SK-N-SH (cell line): ENCODE measurements at regions not wholly inside any gene's neighbourhood (a gene's known extent, or its start where the extent isn't known, plus 50 kb on each side); places are given as distances from the start of the nearest gene placed in this dataset.

ENCODE experiments used
- CTCF ChIA-PET: fragments of 300-600, 350-600 bp; formaldehyde crosslinking; extraction: SDS; loops from one replicate; lab custom pipeline; 2021; lab: Yijun Ruan, JAX
- POLR2A ChIA-PET: fragments of 350-600 bp; sonication (Branson Sonifier 250); formaldehyde crosslinking; extraction: SDS; loops from one replicate; lab custom pipeline; 2020; ENCODE audit warnings: antibody characterized with exemption, inconsistent platforms; lab: Yijun Ruan, JAX
- DNase-seq: peaks from one replicate; pipeline ENCODE4 v3.0.0; 2012
- H2AFZ ChIP-seq: fragments of 200-600 bp; sonication (generic); 2 replicates; pipeline ENCODE4 v1.8.1; 2016; ENCODE audit warnings: antibody characterized with exemption, mild to moderate bottlenecking, low read depth
- H3F3A ChIP-seq: fragments of 200-600 bp; sonication (generic); replicated peaks from 2 replicates; pipeline ENCODE3; 2016; ENCODE audit warnings: antibody characterized with exemption, mild to moderate bottlenecking; ENCODE audit not compliant: insufficient read depth
- H3K27ac ChIP-seq, 2 experiments: fragments of 200-500 bp in 1 of 2; fragments of 200-600 bp in 1 of 2; sonication (Bioruptor generic) in 1 of 2; sonication (generic), shearing (Covaris generic) in 1 of 2; 2 replicates each; pipeline versions ENCODE4 v1.5.1 to v1.6.1; 2014 to 2016; ENCODE audit warnings: low read depth in 2 of 2, inconsistent platforms in 1 of 2, low read length in 1 of 2, mild to moderate bottlenecking in 1 of 2, mixed read lengths in 1 of 2
- H3K27me3 ChIP-seq: fragments of 200-600 bp; sonication (generic), shearing (Covaris generic); 2 replicates; pipeline ENCODE4 v1.6.1; 2016; ENCODE audit warnings: mixed run types; ENCODE audit not compliant: insufficient read depth
- H3K36me3 ChIP-seq, 2 experiments: fragments of 200-500 bp in 1 of 2; fragments of 200-600 bp in 1 of 2; sonication (Bioruptor generic) in 1 of 2; sonication (generic) in 1 of 2; replicated peaks in 1 of 2; 2 replicates each; pipeline versions ENCODE3 to v1.5.1; 2014 to 2016; ENCODE audit warnings: low read length in 1 of 2, mild to moderate bottlenecking in 1 of 2; ENCODE audit not compliant: insufficient read depth in 2 of 2, control insufficient read depth in 1 of 2
- H3K4me1 ChIP-seq, 2 experiments: fragments of 200-500 bp in 1 of 2; fragments of 200-600 bp in 1 of 2; sonication (Bioruptor generic) in 1 of 2; sonication (generic), shearing (Covaris generic) in 1 of 2; 2 replicates each; pipeline versions ENCODE4 v1.5.1 to v1.6.1; 2014 to 2016; ENCODE audit warnings: low read depth in 1 of 2, low read length in 1 of 2, mixed run types in 1 of 2; ENCODE audit not compliant: insufficient read depth in 2 of 2, control insufficient read depth in 1 of 2
- H3K4me2 ChIP-seq: fragments of 200-600 bp; sonication (generic), shearing (Covaris generic); 2 replicates; pipeline ENCODE4 v1.6.1; 2017; ENCODE audit warnings: mixed run types
- H3K4me3 ChIP-seq, 2 experiments: fragments of 200-500 bp in 1 of 2; fragments of 200-600 bp in 1 of 2; sonication (Bioruptor generic) in 1 of 2; sonication (generic), shearing (Covaris generic) in 1 of 2; 2 replicates each; pipeline versions ENCODE4 v1.5.1 to v1.8.1; 2014 to 2016; ENCODE audit warnings: low read depth in 2 of 2, inconsistent platforms in 1 of 2, low read length in 1 of 2, mild to moderate bottlenecking in 1 of 2, mixed read lengths in 1 of 2, moderate library complexity in 1 of 2
- H3K79me2 ChIP-seq: fragments of 200-600 bp; sonication (generic); 2 replicates; pipeline ENCODE4 v1.8.1; 2017; ENCODE audit warnings: mild to moderate bottlenecking; ENCODE audit not compliant: insufficient read depth
- H3K9ac ChIP-seq: fragments of 200-600 bp; sonication (generic); 2 replicates; pipeline ENCODE4 v1.6.1; 2017; ENCODE audit warnings: mixed run types
- H3K9me2 ChIP-seq: fragments of 200-600 bp; sonication (generic); 2 replicates; pipeline ENCODE4 v1.6.1; 2017; ENCODE audit warnings: mixed run types
- H3K9me3 ChIP-seq: fragments of 200-600 bp; sonication (generic); 2 replicates; pipeline ENCODE4 v1.6.1; 2017; ENCODE audit warnings: mixed run types, mild to moderate bottlenecking, moderate library complexity
- H4K20me1 ChIP-seq: fragments of 200-600 bp; sonication (generic); 2 replicates; pipeline ENCODE4 v1.6.1; 2017; ENCODE audit warnings: mild to moderate bottlenecking, mixed run types; ENCODE audit not compliant: insufficient read depth
- CHD2 ChIP-seq: fragments of 150-350 bp; IDR thresholded peaks from 2 replicates; pipeline ENCODE4 v1.6.1; 2018; ENCODE audit warnings: low read length; ENCODE audit not compliant: partially characterized antibody
- EZH2phosphoT487 ChIP-seq: fragments of 200-600 bp; sonication (generic); IDR thresholded peaks from 2 replicates; pipeline ENCODE4 v1.6.1; 2017; ENCODE audit warnings: low read depth, mixed run types, mild to moderate bottlenecking, antibody characterized with exemption, moderate library complexity, borderline replicate concordance
- FOXJ3 ChIP-seq: sonication (generic); formaldehyde crosslinking; IDR thresholded peaks from 2 replicates; pipeline ENCODE4 v1.5.1; 2020; ENCODE audit warnings: mild to moderate bottlenecking, missing genetic modification reagents
- GATA2 ChIP-seq: sonication (generic); formaldehyde crosslinking; IDR thresholded peaks from 2 replicates; pipeline ENCODE4 v1.5.0; 2020; ENCODE audit warnings: mild to moderate bottlenecking, missing genetic modification reagents
- PBX3 ChIP-seq: IDR thresholded peaks from 2 replicates; pipeline ENCODE4; 2012
- RXRA ChIP-seq: IDR thresholded peaks from 2 replicates; pipeline ENCODE4 v1.4.0; 2012; ENCODE audit warnings: low read depth, mild to moderate bottlenecking, borderline replicate concordance
- SIN3A ChIP-seq: IDR thresholded peaks from 2 replicates; pipeline ENCODE4 v1.6.1; 2012; ENCODE audit warnings: low read depth, mild to moderate bottlenecking, low read length, moderate library complexity, borderline replicate concordance
- TEAD4 ChIP-seq: IDR thresholded peaks from 2 replicates; pipeline ENCODE4 v1.4.0; 2012; ENCODE audit warnings: mild to moderate bottlenecking, borderline replicate concordance; ENCODE audit not compliant: insufficient read depth
- USF2 ChIP-seq: fragments of 150-350 bp; IDR thresholded peaks from 2 replicates; pipeline ENCODE4 v1.6.1; 2017; ENCODE audit warnings: antibody characterized with exemption, low read length, low read depth, borderline replicate concordance
- WGBS: methylation state at CpG from one replicate; pipeline ENCODE4 v1.1.6; 2017; ENCODE audit warnings: low lambda C conversion rate; 5-methylcytosine and 5-hydroxymethylcytosine counted together
- TF ChIP-seq, protein P1 (sequence below): fragments of 150-350 bp; IDR thresholded peaks from 2 replicates; pipeline ENCODE4 v1.6.1; 2016; ENCODE audit warnings: mild to moderate bottlenecking, low read depth, low read length

GRCh38 chr10:28947171-28947570 is 269.9 kb downstream of the BAMBI start:
- Histone ChIP-seq H3F3A (peaks cover 11% of the 10 kb centered on the region), H3K9me2 (no peaks in the 10 kb centered on the region), H3K4me1 (peaks cover 0 to 8% of the 10 kb centered on the region in 2 experiments; a peak in 1 of 4 replicates), H3K27me3 (no peaks in the 10 kb centered on the region), H3K4me2 (0 out of 2 replicates have a peak overlapping the region, but pooled peaks have one; percentile 2), H3K9me3 (peaks cover 10% of the 10 kb centered on the region), H2AFZ (no peak overlapping the region), H4K20me1 (no peaks in the 10 kb centered on the region), H3K36me3 (no peaks in the 10 kb centered on the region), H3K9ac (no peak overlapping the region), H3K27ac (peak overlapping the region in 1 of 2 experiments; percentile 59; a peak in 1 of 4 replicates), H3K4me3 (no peak overlapping the region), H3K79me2 (no peaks in the 10 kb centered on the region)
- no peak for DNase-seq
- ChIA-PET CTCF (no interaction called here), POLR2A (no interaction called here)
- TF ChIP-seq FOXJ3 (CRISPR knock-in tag) (no peak), TEAD4 (no peak), SIN3A (no peak), CHD2 (no peak), EZH2phosphoT487 (no peak), GATA2 (CRISPR knock-in tag) (no peak), PBX3 (no peak), USF2 (no peak)
- 80% methylated on average over 6 of the region's 6 CpGs for WGBS

DNA sequence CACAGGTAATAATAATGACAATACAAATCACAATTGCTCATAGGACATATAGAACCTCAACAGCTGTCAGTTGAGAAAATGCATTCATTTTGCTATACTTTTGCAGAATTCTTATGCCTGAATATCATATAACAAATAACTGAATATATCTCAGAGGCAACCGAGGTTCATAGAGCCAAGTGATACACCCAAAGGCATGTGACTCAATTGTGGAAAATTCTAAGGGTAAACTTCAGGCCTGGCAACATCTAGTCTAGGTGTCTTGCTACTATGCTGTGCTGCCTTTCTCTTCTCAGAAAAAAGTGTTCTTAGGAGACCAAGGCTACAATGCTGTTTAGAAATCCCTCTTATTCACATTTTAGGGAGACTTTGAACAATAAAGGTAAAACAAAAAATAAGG is 270.7 kb downstream of the BAMBI start:
- TF ChIP-seq, protein P1, sequence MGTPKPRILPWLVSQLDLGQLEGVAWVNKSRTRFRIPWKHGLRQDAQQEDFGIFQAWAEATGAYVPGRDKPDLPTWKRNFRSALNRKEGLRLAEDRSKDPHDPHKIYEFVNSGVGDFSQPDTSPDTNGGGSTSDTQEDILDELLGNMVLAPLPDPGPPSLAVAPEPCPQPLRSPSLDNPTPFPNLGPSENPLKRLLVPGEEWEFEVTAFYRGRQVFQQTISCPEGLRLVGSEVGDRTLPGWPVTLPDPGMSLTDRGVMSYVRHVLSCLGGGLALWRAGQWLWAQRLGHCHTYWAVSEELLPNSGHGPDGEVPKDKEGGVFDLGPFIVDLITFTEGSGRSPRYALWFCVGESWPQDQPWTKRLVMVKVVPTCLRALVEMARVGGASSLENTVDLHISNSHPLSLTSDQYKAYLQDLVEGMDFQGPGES, result no peak
- TF ChIP-seq RXRA, result no peak
- Histone ChIP-seq H4K20me1 (no peaks in the 10 kb centered on the region), H3K36me3 (no peaks in the 10 kb centered on the region), H3K4me1 (peaks cover 0 to 8% of the 10 kb centered on the region in 2 experiments; a peak in 1 of 4 replicates), H3K79me2 (no peaks in the 10 kb centered on the region), H3K9me2 (no peaks in the 10 kb centered on the region), H2AFZ (no peak overlapping the region), H3F3A (peaks cover 11% of the 10 kb centered on the region), H3K9ac (no peak overlapping the region), H3K27ac (no peak overlapping the region), H3K9me3 (peaks cover 10% of the 10 kb centered on the region), H3K27me3 (no peaks in the 10 kb centered on the region), H3K4me2 (no peak overlapping the region), H3K4me3 (no peak overlapping the region)
- WGBS, result 65% methylated on average over 1 of the region's 1 CpG
- CTCF ChIA-PET, result no interaction called here
- POLR2A ChIA-PET, result no interaction called here
- no peak for DNase-seq
